Osteoblast (primary cell): ENCODE measurements at regions not wholly inside any gene's neighbourhood (a gene's known extent, or its start where the extent isn't known, plus 50 kb on each side); places are given as distances from the start of the nearest gene placed in this dataset.

Experiments used
- DNase-seq: peaks from one replicate; pipeline ENCODE4 v3.0.0; 2011; ENCODE audit warnings: low spot score, mixed read lengths; ENCODE audit not compliant: insufficient read length; ENCODE audit errors: missing footprints
- H2AFZ ChIP-seq: 2 replicates; pipeline ENCODE4 v1.6.0; 2011; ENCODE audit warnings: mild to moderate bottlenecking, low read length
- H3K27ac ChIP-seq: 2 replicates; pipeline ENCODE4 v1.5.1; 2011; ENCODE audit warnings: mild to moderate bottlenecking, low read depth, low read length, moderate library complexity
- H3K27me3 ChIP-seq: 2 replicates; pipeline ENCODE4 v1.6.0; 2012; ENCODE audit warnings: mild to moderate bottlenecking, control low read depth, inconsistent platforms, low read length, moderate library complexity; ENCODE audit not compliant: insufficient read depth
- H3K36me3 ChIP-seq: 2 replicates; pipeline ENCODE4 v1.5.1; 2011; ENCODE audit warnings: mild to moderate bottlenecking, low read length, control low read depth, moderate library complexity; ENCODE audit not compliant: insufficient read depth
- H3K4me1 ChIP-seq: 2 replicates; pipeline ENCODE4 v1.5.1; 2011; ENCODE audit warnings: mild to moderate bottlenecking, low read length, control low read depth, moderate library complexity; ENCODE audit not compliant: insufficient read depth
- H3K4me2 ChIP-seq: 2 replicates; pipeline ENCODE4 v1.6.0; 2011; ENCODE audit warnings: mild to moderate bottlenecking, low read length; ENCODE audit not compliant: insufficient read depth
- H3K4me3 ChIP-seq: fragments of 200-600 bp; sonication (generic); 3 replicates; pipeline ENCODE4 v1.5.1; 2012; ENCODE audit warnings: mild to moderate bottlenecking, low read length, inconsistent platforms; ENCODE audit not compliant: insufficient read depth
- H3K79me2 ChIP-seq: 2 replicates; pipeline ENCODE4 v1.6.0; 2012; ENCODE audit warnings: mild to moderate bottlenecking, low read length, control low read depth, inconsistent platforms; ENCODE audit not compliant: insufficient read depth
- H3K9me3 ChIP-seq: 2 replicates; pipeline ENCODE4 v1.5.1; 2011; ENCODE audit warnings: low read depth, low read length, control low read depth
- H4K20me1 ChIP-seq: 2 replicates; pipeline ENCODE4 v1.6.0; 2012; ENCODE audit warnings: mild to moderate bottlenecking, low read length, control low read depth; ENCODE audit not compliant: insufficient read depth
- TF ChIP-seq, protein P1 (sequence below): IDR thresholded peaks from 2 replicates; pipeline ENCODE4 v1.5.1; 2011; ENCODE audit warnings: mild to moderate bottlenecking, low read depth, low read length, moderate library complexity; ENCODE audit errors: extremely low read depth

- Histone ChIP-seq H2AFZ (no peak overlapping the region), H3K27me3 (no peaks in the 10 kb centered on the region), H4K20me1 (no peaks in the 10 kb centered on the region), H3K9me3 (peaks cover 7% of the 10 kb centered on the region), H3K4me3 (no peak overlapping the region), H3K36me3 (no peaks in the 10 kb centered on the region), H3K4me1 (no peaks in the 10 kb centered on the region), H3K27ac (no peak overlapping the region), H3K79me2 (no peaks in the 10 kb centered on the region), H3K4me2 (no peak overlapping the region)
- DNase-seq = no peak
- TF ChIP-seq, protein P1, sequence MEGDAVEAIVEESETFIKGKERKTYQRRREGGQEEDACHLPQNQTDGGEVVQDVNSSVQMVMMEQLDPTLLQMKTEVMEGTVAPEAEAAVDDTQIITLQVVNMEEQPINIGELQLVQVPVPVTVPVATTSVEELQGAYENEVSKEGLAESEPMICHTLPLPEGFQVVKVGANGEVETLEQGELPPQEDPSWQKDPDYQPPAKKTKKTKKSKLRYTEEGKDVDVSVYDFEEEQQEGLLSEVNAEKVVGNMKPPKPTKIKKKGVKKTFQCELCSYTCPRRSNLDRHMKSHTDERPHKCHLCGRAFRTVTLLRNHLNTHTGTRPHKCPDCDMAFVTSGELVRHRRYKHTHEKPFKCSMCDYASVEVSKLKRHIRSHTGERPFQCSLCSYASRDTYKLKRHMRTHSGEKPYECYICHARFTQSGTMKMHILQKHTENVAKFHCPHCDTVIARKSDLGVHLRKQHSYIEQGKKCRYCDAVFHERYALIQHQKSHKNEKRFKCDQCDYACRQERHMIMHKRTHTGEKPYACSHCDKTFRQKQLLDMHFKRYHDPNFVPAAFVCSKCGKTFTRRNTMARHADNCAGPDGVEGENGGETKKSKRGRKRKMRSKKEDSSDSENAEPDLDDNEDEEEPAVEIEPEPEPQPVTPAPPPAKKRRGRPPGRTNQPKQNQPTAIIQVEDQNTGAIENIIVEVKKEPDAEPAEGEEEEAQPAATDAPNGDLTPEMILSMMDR = no peak
These were observed 1680.3 kb upstream of the PIK3C3 start for GRCh38 chr18:40274618-40275196.

- Histone ChIP-seq H4K20me1 (no peaks in the 10 kb centered on the region), H3K27me3 (no peaks in the 10 kb centered on the region), H3K9me3 (peaks cover 7% of the 10 kb centered on the region), H3K4me2 (no peak overlapping the region), H2AFZ (no peak overlapping the region), H3K4me3 (no peak overlapping the region), H3K27ac (no peak overlapping the region), H3K79me2 (no peaks in the 10 kb centered on the region), H3K4me1 (no peaks in the 10 kb centered on the region), H3K36me3 (no peaks in the 10 kb centered on the region)
- DNase-seq = no peak
- TF ChIP-seq, protein P1 = no peak
These were observed 1682.3 kb upstream of the PIK3C3 start for GRCh38 chr18:40272630-40273231.

DNA sequence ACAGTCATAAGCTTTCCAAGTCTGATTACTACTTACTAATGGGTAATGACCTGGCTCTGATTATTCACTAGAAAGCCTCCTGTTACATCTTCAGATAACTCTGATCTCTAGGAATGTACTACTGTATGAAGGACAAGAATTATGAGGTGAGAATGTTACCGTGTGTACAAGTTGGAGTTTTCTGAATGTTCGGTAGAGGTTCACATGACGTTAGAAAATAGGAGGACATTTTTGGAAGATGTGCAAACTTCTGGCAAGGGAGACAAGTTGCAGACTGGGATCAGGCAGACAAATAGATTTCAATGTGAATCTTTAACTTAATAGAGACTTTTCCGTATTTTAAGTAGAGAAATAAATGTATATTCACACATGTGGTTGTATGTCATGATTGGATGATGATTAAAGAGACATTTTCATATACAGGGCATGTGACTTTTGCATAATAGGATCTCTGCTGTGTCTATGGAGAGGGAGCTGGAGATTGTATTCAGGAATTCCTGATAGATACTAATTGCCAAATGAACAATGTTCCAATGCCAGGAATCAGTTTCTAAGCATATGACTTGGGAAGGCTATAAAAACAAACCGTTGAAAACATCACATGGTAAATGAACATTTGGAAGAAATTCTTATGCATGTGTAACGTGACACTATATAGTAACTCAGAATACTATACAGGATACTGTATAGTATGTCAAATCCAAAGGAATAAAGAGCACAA is 1695.8 kb upstream of the PIK3C3 start:
- no peaks in the 10 kb centered on the region for H3K79me2 ChIP-seq
- H3K4me3 ChIP-seq = no peak overlapping the region
- no peaks in the 10 kb centered on the region for H3K27me3 ChIP-seq
- no peaks in the 10 kb centered on the region for H4K20me1 ChIP-seq
- TF ChIP-seq, protein P1 = no peak
- no peak overlapping the region for H3K27ac ChIP-seq
- no peaks in the 10 kb centered on the region for H3K9me3 ChIP-seq
- H3K4me2 ChIP-seq = no peak overlapping the region
- no peak for DNase-seq
- no peak overlapping the region for H2AFZ ChIP-seq
- H3K36me3 ChIP-seq = no peaks in the 10 kb centered on the region
- H3K4me1 ChIP-seq = no peaks in the 10 kb centered on the region

DNA sequence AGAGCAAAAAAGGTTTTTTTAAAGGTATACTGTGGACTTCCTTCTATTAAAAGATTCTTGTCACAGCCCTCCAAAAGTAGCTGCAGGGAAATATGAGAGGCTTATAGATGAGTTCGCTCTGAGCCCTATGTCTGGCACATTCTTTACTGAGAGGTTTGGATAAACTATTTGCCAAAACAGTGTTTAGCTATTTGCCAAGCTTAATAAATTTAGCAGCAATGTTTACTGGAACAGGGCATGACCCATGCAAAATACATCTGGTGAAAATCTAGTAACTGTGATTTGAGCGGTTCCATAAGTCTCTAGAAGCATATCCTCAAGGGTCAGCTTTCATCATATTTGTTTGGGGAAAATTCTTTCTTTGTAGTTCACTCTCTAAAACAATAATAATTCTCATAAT is 1696.7 kb upstream of the PIK3C3 start:
- Histone ChIP-seq H3K9me3 (no peaks in the 10 kb centered on the region), H3K4me2 (no peak overlapping the region), H3K27ac (no peak overlapping the region), H3K4me3 (no peak overlapping the region), H3K79me2 (no peaks in the 10 kb centered on the region), H4K20me1 (no peaks in the 10 kb centered on the region), H3K36me3 (no peaks in the 10 kb centered on the region), H3K27me3 (no peaks in the 10 kb centered on the region), H3K4me1 (no peaks in the 10 kb centered on the region), H2AFZ (no peak overlapping the region)
- TF ChIP-seq, protein P1 = no peak
- no peak for DNase-seq
